Endothelial cell (in vitro differentiated cells): ENCODE measurements at regions not wholly inside any gene's neighbourhood (a gene's known extent, or its start where the extent isn't known, plus 50 kb on each side); places are given as distances from the start of the nearest gene placed in this dataset.

ENCODE experiments used
- DNase-seq: peaks from one replicate; pipeline ENCODE4 v3.0.0; 2021; ENCODE audit warnings: low spot score
- H3K27ac Mint-ChIP-seq: one replicate; pipeline ENCODE4 v1.8.0; 2021; ENCODE audit warnings: mixed read lengths, inconsistent platforms; ENCODE audit not compliant: unreplicated experiment
- H3K27me3 Mint-ChIP-seq: one replicate; pipeline ENCODE4 v1.8.0; 2021; ENCODE audit warnings: mild to moderate bottlenecking, moderate library complexity, mixed read lengths, inconsistent platforms; ENCODE audit not compliant: unreplicated experiment
- H3K36me3 Mint-ChIP-seq: one replicate; pipeline ENCODE4 v1.8.0; 2021; ENCODE audit warnings: mild to moderate bottlenecking, low read depth, mixed read lengths, inconsistent platforms; ENCODE audit not compliant: unreplicated experiment
- H3K4me1 Mint-ChIP-seq: one replicate; pipeline ENCODE4 v1.8.0; 2021; ENCODE audit warnings: mild to moderate bottlenecking, mixed read lengths, inconsistent platforms; ENCODE audit not compliant: unreplicated experiment
- H3K4me3 Mint-ChIP-seq: one replicate; pipeline ENCODE4 v1.8.0; 2021; ENCODE audit warnings: mild to moderate bottlenecking, mixed read lengths, inconsistent platforms; ENCODE audit not compliant: unreplicated experiment
- H3K9me3 Mint-ChIP-seq: one replicate; pipeline ENCODE4 v1.8.0; 2021; ENCODE audit warnings: mixed read lengths, inconsistent platforms; ENCODE audit not compliant: unreplicated experiment
- TF ChIP-seq, protein P1 (sequence below): fragments of 200-600 bp; sonication (generic); IDR thresholded peaks from one replicate; pipeline ENCODE4 v1.5.0; 2021; ENCODE audit warnings: antibody characterized with exemption; ENCODE audit not compliant: unreplicated experiment

DNA sequence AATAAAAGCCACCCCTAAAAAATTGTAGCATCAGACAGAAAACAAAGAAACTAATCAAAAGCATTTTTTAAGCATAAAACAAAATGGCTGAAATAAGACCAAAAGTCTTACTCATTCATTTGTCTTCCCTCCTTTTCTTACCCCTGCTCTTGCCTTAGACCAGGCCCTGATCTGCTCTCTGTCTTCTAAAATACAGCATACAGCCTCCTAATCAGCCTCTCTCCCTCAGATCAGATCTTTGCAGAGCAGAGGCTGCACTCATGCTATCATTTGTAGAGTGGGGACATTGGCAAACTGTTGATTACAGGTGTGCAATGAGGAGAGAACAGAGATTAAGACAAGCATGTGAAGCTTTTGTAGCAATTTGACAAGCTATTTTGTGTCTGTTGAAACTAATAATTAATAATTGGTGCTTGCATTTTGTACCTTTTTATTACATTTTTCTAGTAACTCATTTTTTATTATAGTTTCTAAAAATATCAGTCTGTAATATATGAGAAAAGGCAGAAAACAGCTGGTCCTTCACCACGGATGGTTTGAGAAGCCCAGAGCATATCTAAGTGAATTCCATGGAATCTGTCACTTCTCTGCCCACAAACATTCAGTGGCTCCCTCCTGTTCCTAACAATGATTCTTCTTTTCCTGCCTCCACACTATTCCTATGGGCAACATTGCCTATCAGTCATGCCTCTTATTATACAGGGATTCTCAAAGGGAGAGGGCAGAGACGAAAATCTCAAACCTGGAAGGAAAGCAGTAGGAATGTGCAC lies 286.2 kb upstream of the STT3B start:
- Mint-ChIP-seq H3K36me3 (no peaks in the 10 kb centered on the region), H3K4me1 (no peaks in the 10 kb centered on the region), H3K9me3 (no peaks in the 10 kb centered on the region), H3K4me3 (no peak overlapping the region), H3K27me3 (no peaks in the 10 kb centered on the region), H3K27ac (no peak overlapping the region)
- DNase-seq = no peak
- TF ChIP-seq, protein P1, sequence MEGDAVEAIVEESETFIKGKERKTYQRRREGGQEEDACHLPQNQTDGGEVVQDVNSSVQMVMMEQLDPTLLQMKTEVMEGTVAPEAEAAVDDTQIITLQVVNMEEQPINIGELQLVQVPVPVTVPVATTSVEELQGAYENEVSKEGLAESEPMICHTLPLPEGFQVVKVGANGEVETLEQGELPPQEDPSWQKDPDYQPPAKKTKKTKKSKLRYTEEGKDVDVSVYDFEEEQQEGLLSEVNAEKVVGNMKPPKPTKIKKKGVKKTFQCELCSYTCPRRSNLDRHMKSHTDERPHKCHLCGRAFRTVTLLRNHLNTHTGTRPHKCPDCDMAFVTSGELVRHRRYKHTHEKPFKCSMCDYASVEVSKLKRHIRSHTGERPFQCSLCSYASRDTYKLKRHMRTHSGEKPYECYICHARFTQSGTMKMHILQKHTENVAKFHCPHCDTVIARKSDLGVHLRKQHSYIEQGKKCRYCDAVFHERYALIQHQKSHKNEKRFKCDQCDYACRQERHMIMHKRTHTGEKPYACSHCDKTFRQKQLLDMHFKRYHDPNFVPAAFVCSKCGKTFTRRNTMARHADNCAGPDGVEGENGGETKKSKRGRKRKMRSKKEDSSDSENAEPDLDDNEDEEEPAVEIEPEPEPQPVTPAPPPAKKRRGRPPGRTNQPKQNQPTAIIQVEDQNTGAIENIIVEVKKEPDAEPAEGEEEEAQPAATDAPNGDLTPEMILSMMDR = no peak

GRCh38 chr3:31247063-31247447 lies 285.7 kb upstream of the STT3B start:
- H3K27ac Mint-ChIP-seq = no peak overlapping the region
- no peaks in the 10 kb centered on the region for H3K27me3 Mint-ChIP-seq
- H3K4me1 Mint-ChIP-seq = no peaks in the 10 kb centered on the region
- no peaks in the 10 kb centered on the region for H3K9me3 Mint-ChIP-seq
- DNase-seq = no peak
- TF ChIP-seq, protein P1 = no peak
- H3K36me3 Mint-ChIP-seq = no peaks in the 10 kb centered on the region
- no peak overlapping the region for H3K4me3 Mint-ChIP-seq

- Mint-ChIP-seq H3K27me3 (no peaks in the 10 kb centered on the region), H3K4me1 (no peaks in the 10 kb centered on the region), H3K36me3 (no peaks in the 10 kb centered on the region), H3K4me3 (no peak overlapping the region), H3K27ac (no peak overlapping the region), H3K9me3 (no peaks in the 10 kb centered on the region)
- TF ChIP-seq, protein P1 = no peak
- no peak for DNase-seq
These were observed 284.7 kb upstream of the STT3B start for GRCh38 chr3:31247850-31248562.

DNA sequence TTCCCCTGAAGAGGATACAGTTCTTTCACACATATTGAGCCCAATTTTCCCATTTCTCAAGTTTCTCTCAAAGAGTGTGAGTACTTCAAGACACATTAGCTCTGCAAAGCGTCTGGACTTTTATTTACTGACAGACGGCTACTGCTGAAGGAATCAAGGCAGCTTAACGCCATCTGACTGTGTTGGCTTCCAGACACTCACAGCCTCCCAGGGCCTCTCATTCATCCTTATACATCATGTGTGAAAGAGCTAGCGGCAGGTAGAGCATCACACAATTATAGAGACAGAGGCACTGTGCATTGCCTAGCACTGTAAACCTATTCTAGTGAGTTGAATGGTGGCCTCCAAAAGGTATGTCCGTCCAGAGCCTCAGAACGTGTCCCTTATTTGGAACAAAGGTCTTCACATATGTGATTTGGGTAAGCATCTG lies 284.1 kb upstream of the STT3B start:
- Mint-ChIP-seq H3K27ac (no peak overlapping the region), H3K4me1 (no peaks in the 10 kb centered on the region), H3K4me3 (no peak overlapping the region), H3K9me3 (no peaks in the 10 kb centered on the region), H3K27me3 (no peaks in the 10 kb centered on the region), H3K36me3 (no peaks in the 10 kb centered on the region)
- DNase-seq = no peak
- TF ChIP-seq, protein P1 = no peak

DNA sequence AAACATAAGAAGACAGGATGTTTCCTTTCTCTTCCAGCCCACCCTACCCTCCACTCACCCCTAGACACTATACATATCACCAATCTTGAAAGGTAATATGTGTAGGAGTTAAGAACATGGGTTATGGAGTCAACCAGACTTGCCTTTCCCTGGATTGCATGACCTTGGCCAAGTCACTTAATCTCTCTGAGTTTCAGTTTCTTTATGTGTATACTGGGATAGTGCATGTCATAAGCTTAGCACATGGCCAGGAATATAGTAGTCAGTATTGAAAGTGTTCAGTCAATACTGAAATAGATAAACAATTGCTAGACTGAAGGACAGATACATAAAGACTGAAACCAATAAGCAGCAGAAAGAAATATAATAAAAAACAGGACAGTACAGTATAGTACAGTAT lies 283.2 kb upstream of the STT3B start:
- Mint-ChIP-seq H3K9me3 (no peaks in the 10 kb centered on the region), H3K27me3 (no peaks in the 10 kb centered on the region), H3K36me3 (no peaks in the 10 kb centered on the region), H3K4me3 (no peak overlapping the region), H3K4me1 (no peaks in the 10 kb centered on the region), H3K27ac (no peak overlapping the region)
- no peak for DNase-seq
- TF ChIP-seq, protein P1 = no peak
